ENCODE measurements at regions not wholly inside any gene's neighbourhood (a gene's known extent, or its start where the extent isn't known, plus 50 kb on each side); places are given as distances from the start of the nearest gene placed in this dataset.
"Not testable (repeated sequence)": the region's sequence is repeated elsewhere in the genome, so short reads cannot be mapped to it uniquely, and the experiment has no call there.

DNA sequence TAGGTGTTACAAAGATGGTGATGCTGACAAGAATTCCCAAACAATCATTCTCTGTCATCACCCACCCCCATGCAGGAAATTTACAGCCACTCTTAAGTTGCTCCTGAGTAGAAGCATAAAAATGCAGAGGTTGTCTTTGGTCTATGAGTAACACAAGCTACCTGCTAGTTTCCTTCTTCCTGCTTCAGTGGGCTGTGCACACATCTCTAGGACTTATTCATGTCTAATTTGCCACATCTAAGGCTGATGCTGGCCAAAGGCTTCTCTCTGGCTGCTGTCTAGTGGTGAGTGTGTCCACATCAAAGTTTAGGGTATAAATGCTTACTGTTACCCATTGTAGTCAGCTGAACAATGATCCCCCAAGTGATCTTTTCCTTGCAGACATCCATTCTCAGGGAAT is 662.5 kb downstream of the TYW1 start:
- intact Hi-C loops (cut with DNase I), result no loop called here
- no peaks in the 10 kb centered on the region for H3K9me3 ChIP-seq (ENCODE audit: control insufficient read depth in 2 of 3, insufficient read depth in 1 of 3, low read length in 3 of 3)
- FAIRE-seq (no peak), DNase-seq (peak in 1 of 5 donors; percentile 9)
- H3K36me3 ChIP-seq (ENCODE audit: control insufficient read depth in 2 of 3, insufficient read depth in 3 of 3, low read length in 3 of 3), result no peaks in the 10 kb centered on the region
- no peaks in the 10 kb centered on the region for H3K4me1 ChIP-seq (ENCODE audit: control insufficient read depth in 2 of 3, insufficient read depth in 2 of 3, low read depth in 1 of 3, low read length in 3 of 3)
- no peak overlapping the region for H3K27ac ChIP-seq (ENCODE audit: low read depth in 2 of 2, low read length in 2 of 2)
- H3K9ac ChIP-seq (ENCODE audit: low read length in 3 of 3), result no peak overlapping the region
- TF ChIP-seq, protein P1, sequence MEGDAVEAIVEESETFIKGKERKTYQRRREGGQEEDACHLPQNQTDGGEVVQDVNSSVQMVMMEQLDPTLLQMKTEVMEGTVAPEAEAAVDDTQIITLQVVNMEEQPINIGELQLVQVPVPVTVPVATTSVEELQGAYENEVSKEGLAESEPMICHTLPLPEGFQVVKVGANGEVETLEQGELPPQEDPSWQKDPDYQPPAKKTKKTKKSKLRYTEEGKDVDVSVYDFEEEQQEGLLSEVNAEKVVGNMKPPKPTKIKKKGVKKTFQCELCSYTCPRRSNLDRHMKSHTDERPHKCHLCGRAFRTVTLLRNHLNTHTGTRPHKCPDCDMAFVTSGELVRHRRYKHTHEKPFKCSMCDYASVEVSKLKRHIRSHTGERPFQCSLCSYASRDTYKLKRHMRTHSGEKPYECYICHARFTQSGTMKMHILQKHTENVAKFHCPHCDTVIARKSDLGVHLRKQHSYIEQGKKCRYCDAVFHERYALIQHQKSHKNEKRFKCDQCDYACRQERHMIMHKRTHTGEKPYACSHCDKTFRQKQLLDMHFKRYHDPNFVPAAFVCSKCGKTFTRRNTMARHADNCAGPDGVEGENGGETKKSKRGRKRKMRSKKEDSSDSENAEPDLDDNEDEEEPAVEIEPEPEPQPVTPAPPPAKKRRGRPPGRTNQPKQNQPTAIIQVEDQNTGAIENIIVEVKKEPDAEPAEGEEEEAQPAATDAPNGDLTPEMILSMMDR (IDR thresholded peaks at IDR 0.05; ENCODE audit: borderline replicate concordance, extremely low read depth, insufficient read depth), result no peak
- no peaks in the 10 kb centered on the region for H3K27me3 ChIP-seq (ENCODE audit: control insufficient read depth, insufficient read depth, low read length)
- no peak overlapping the region for H3K4me3 ChIP-seq (ENCODE audit: low read length in 3 of 3)

DNA sequence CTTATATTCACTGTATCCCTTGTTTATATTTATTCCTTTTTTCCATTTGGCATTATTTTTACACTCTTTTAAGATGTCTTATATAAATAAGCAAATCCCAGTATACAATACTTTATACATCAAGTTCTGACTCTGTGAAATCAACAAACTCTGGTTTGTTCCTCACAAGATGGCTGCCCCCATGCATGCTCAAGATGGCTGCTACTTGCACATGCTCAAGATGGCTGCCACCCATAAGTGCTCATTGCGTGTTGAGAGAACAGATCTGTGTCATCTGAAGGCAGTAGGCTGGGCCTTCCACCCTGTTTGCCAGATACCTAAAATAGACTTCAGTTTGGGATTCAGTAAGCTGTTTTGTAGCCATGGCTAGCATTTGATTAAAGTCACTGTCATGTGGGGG is 666.2 kb downstream of the TYW1 start:
- H3K4me1 ChIP-seq (ENCODE audit: control insufficient read depth in 2 of 3, insufficient read depth in 2 of 3, low read depth in 1 of 3, low read length in 3 of 3), result no peaks in the 10 kb centered on the region
- no peak overlapping the region for H3K4me3 ChIP-seq (ENCODE audit: low read length in 3 of 3)
- H3K9ac ChIP-seq (ENCODE audit: low read length in 3 of 3), result no peak overlapping the region
- H3K9me3 ChIP-seq (ENCODE audit: control insufficient read depth in 2 of 3, insufficient read depth in 1 of 3, low read length in 3 of 3), result no peaks in the 10 kb centered on the region
- H3K36me3 ChIP-seq (ENCODE audit: control insufficient read depth in 2 of 3, insufficient read depth in 3 of 3, low read length in 3 of 3), result no peaks in the 10 kb centered on the region
- FAIRE-seq, result no peak
- TF ChIP-seq, protein P1 (IDR thresholded peaks at IDR 0.05; ENCODE audit: borderline replicate concordance, extremely low read depth, insufficient read depth), result no peak
- DNase-seq, result no peak
- no peak overlapping the region for H3K27ac ChIP-seq (ENCODE audit: low read depth in 2 of 2, low read length in 2 of 2)
- H3K27me3 ChIP-seq (ENCODE audit: control insufficient read depth, insufficient read depth, low read length), result no peaks in the 10 kb centered on the region
- intact Hi-C loops (cut with DNase I), result no loop called here

DNA sequence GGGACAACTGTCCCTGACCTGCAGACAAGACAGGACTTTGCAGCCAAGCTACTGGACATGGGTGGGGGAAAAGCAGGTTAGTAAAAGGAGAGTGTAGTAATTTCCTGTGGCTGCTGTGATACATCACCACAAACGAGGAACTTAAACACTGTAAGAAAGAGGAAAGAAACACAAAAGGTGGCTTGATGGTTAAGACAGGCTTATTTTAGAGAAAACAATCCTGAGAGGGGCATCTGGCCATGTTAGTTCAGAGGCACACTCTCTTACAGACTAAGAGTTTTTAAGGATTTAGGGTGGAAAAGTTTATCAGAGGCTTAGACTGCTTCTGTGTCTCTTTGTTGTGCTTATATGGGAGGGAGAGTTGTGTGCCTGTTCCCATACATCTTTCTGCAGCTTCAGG is 667.0 kb downstream of the TYW1 start:
- FAIRE-seq (no peak), DNase-seq (no peak)
- TF ChIP-seq, protein P1 (IDR thresholded peaks at IDR 0.05; ENCODE audit: borderline replicate concordance, extremely low read depth, insufficient read depth), result no peak
- H3K9ac ChIP-seq (ENCODE audit: low read length in 3 of 3), result no peak overlapping the region
- no peak overlapping the region for H3K4me3 ChIP-seq (ENCODE audit: low read length in 3 of 3)
- H3K27ac ChIP-seq (ENCODE audit: low read depth in 2 of 2, low read length in 2 of 2), result no peak overlapping the region
- no peaks in the 10 kb centered on the region for H3K4me1 ChIP-seq (ENCODE audit: control insufficient read depth in 2 of 3, insufficient read depth in 2 of 3, low read depth in 1 of 3, low read length in 3 of 3)
- no peaks in the 10 kb centered on the region for H3K27me3 ChIP-seq (ENCODE audit: control insufficient read depth, insufficient read depth, low read length)
- no peaks in the 10 kb centered on the region for H3K9me3 ChIP-seq (ENCODE audit: control insufficient read depth in 2 of 3, insufficient read depth in 1 of 3, low read length in 3 of 3)
- no peaks in the 10 kb centered on the region for H3K36me3 ChIP-seq (ENCODE audit: control insufficient read depth in 2 of 3, insufficient read depth in 3 of 3, low read length in 3 of 3)
- intact Hi-C loops (cut with DNase I), result no loop called here

DNA sequence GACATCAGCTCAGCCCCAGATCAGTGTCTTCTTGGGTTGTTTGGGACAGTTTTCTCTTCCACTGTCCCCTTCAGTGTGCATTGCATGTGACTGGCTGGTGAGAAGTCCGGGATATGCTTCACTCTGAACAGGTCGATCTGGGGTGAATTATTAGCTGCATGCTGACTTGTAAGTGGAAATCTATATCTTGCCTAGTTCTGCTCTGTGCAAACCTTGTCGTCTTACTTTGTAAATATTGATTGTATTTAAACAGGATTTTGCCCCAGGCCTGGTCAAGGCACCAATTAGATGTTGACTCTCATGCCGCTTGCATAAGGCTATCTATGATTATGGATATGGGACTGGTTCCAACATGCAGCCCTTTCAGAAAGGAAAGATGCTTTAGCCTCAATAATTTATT is 669.7 kb downstream of the TYW1 start:
- FAIRE-seq; H3K36me3 ChIP-seq (ENCODE audit: control insufficient read depth in 2 of 3, insufficient read depth in 3 of 3, low read length in 3 of 3); intact Hi-C loops (cut with DNase I); H3K4me3 ChIP-seq (ENCODE audit: low read length in 3 of 3); H3K27me3 ChIP-seq (ENCODE audit: control insufficient read depth, insufficient read depth, low read length); H3K9me3 ChIP-seq (ENCODE audit: control insufficient read depth in 2 of 3, insufficient read depth in 1 of 3, low read length in 3 of 3); H3K27ac ChIP-seq (ENCODE audit: low read depth in 2 of 2, low read length in 2 of 2); DNase-seq; H3K4me1 ChIP-seq (ENCODE audit: control insufficient read depth in 2 of 3, insufficient read depth in 2 of 3, low read depth in 1 of 3, low read length in 3 of 3); H3K9ac ChIP-seq (ENCODE audit: low read length in 3 of 3): not testable (repeated sequence)

Data from kidney (tissue), 13 donors.